Endodermal cell (in vitro differentiated cells): ENCODE measurements at regions not wholly inside any gene's neighbourhood (a gene's known extent, or its start where the extent isn't known, plus 50 kb on each side); places are given as distances from the start of the nearest gene placed in this dataset.

Experiments
- DNase-seq: peaks from one replicate; pipeline ENCODE4 v3.0.0-alpha.2; 2017
- H3K27ac ChIP-seq: 2 replicates; pipeline ENCODE4 v1.5.1; 2013; ENCODE audit warnings: mild to moderate bottlenecking, low read depth, low read length, moderate library complexity
- H3K27me3 ChIP-seq: 2 replicates; pipeline ENCODE4 v1.6.1; 2013; ENCODE audit warnings: mild to moderate bottlenecking, low read length, moderate library complexity; ENCODE audit not compliant: insufficient read depth, control insufficient read depth, poor library complexity, severe bottlenecking
- H3K36me3 ChIP-seq: 2 replicates; pipeline ENCODE4 v1.7.0; 2013; ENCODE audit warnings: mild to moderate bottlenecking, low read length, moderate library complexity; ENCODE audit not compliant: control insufficient read depth, insufficient read depth
- H3K4me1 ChIP-seq: one replicate; pipeline ENCODE4 v1.7.0; 2013; ENCODE audit warnings: low read length; ENCODE audit not compliant: control insufficient read depth, insufficient read depth
- H3K4me3 ChIP-seq: 2 replicates; pipeline ENCODE4 v1.5.1; 2013; ENCODE audit warnings: mild to moderate bottlenecking, low read length, moderate library complexity
- H3K9ac ChIP-seq: 2 replicates; pipeline ENCODE4 v1.6.1; 2013; ENCODE audit warnings: mild to moderate bottlenecking, low read length, moderate library complexity; ENCODE audit not compliant: poor library complexity, severe bottlenecking; ENCODE audit errors: extremely low read depth
- H3K9me3 ChIP-seq: 2 replicates; pipeline ENCODE4 v1.6.1; 2013; ENCODE audit warnings: mild to moderate bottlenecking, low read length, moderate library complexity; ENCODE audit not compliant: control insufficient read depth
- H3K27ac Mint-ChIP-seq: 2 replicates; pipeline ENCODE4 v1.8.0; 2020; ENCODE audit warnings: mixed read lengths
- H3K27me3 Mint-ChIP-seq: 2 replicates; pipeline ENCODE4 v1.8.0; 2021; ENCODE audit warnings: mild to moderate bottlenecking, mixed read lengths; ENCODE audit not compliant: insufficient read depth
- H3K36me3 Mint-ChIP-seq: 2 replicates; pipeline ENCODE4 v1.8.0; 2020; ENCODE audit warnings: low read depth, mixed read lengths
- H3K4me1 Mint-ChIP-seq: 2 replicates; pipeline ENCODE4 v1.8.0; 2020; ENCODE audit warnings: mixed read lengths
- H3K4me3 Mint-ChIP-seq: 2 replicates; pipeline ENCODE4 v1.8.0; 2020; ENCODE audit warnings: mild to moderate bottlenecking, moderate library complexity, mixed read lengths
- H3K9me3 Mint-ChIP-seq: 2 replicates; pipeline ENCODE4 v1.8.0; 2020; ENCODE audit warnings: mild to moderate bottlenecking, mixed read lengths
- WGBS, 2 experiments: methylation state at CpG; one replicate each; pipeline versions ENCODE4 v1.1.5 to v1.1.7; 2013; ENCODE audit warnings: missing lambda C conversion rate in 2 of 2, mixed read lengths in 1 of 2; ENCODE audit not compliant: insufficient coverage in 1 of 2, insufficient read length in 1 of 2; 5-methylcytosine and 5-hydroxymethylcytosine counted together
- TF ChIP-seq, protein P1 (sequence below): fragments of 200-600 bp; sonication (generic); conservative IDR thresholded peaks from 2 replicates; pipeline ENCODE4 v1.5.0; 2021; ENCODE audit warnings: antibody characterized with exemption, mild to moderate bottlenecking

DNA sequence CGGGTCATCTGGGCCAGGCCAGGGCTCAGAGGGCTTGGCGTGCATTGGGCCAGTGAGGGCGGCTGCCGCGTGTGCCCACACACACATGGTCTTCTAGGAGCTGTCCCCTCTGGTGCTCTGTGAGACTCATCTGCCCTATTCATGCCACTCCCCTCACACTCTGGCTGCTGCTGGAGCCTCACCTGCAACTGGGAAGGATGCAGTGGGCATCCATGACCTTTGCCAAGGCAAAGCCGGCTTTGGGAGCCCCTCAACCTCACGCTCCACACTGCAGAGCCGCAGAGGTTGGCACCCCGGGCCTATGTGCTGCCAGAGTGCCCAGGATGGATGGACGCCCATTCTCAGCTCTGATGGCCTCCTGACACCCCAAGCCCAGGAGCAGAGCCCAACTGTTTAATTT is 330.2 kb upstream of the SALL3 start:
- Histone ChIP-seq H3K9ac (no peak overlapping the region), H3K36me3 (no peaks in the 10 kb centered on the region), H3K4me1 (no peaks in the 10 kb centered on the region), H3K4me3 (no peak overlapping the region), H3K9me3 (peaks cover 3% of the 10 kb centered on the region), H3K27ac (no peak overlapping the region), H3K27me3 (no peaks in the 10 kb centered on the region)
- Mint-ChIP-seq H3K9me3 (peaks cover 31% of the 10 kb centered on the region), H3K36me3 (peaks cover 5% of the 10 kb centered on the region), H3K27ac (no peak overlapping the region), H3K27me3 (no peaks in the 10 kb centered on the region), H3K4me1 (no peaks in the 10 kb centered on the region), H3K4me3 (no peak overlapping the region)
- DNase-seq, result no peak
- TF ChIP-seq, protein P1, sequence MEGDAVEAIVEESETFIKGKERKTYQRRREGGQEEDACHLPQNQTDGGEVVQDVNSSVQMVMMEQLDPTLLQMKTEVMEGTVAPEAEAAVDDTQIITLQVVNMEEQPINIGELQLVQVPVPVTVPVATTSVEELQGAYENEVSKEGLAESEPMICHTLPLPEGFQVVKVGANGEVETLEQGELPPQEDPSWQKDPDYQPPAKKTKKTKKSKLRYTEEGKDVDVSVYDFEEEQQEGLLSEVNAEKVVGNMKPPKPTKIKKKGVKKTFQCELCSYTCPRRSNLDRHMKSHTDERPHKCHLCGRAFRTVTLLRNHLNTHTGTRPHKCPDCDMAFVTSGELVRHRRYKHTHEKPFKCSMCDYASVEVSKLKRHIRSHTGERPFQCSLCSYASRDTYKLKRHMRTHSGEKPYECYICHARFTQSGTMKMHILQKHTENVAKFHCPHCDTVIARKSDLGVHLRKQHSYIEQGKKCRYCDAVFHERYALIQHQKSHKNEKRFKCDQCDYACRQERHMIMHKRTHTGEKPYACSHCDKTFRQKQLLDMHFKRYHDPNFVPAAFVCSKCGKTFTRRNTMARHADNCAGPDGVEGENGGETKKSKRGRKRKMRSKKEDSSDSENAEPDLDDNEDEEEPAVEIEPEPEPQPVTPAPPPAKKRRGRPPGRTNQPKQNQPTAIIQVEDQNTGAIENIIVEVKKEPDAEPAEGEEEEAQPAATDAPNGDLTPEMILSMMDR, result no peak
- 88 to 95% methylated on average over 10 of the region's 10 CpGs for WGBS, 2 experiments

DNA sequence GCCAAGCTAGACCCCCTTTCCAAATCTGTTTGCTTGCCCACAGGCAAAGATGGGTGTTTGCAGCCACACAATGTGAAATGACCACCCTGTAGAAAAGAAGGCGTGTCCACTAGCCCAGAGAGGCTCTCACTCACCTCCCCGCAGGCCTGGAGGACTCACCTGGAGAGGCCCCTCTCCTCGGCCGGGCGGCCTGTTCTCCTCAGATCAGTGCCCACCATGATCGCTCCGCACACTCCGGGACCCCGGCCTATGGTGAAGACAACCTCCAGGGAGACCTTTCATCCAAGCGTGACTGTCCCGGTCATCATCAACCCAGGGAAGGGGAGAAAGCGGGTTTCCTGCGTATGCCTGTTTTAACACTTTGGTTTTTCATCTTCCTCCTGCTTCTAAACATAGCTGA is 328.7 kb upstream of the SALL3 start:
- Histone ChIP-seq H3K36me3 (no peaks in the 10 kb centered on the region), H3K9me3 (peaks cover 10% of the 10 kb centered on the region), H3K4me3 (no peak overlapping the region), H3K4me1 (no peaks in the 10 kb centered on the region), H3K27me3 (no peaks in the 10 kb centered on the region), H3K27ac (no peak overlapping the region), H3K9ac (no peak overlapping the region)
- Mint-ChIP-seq H3K36me3 (peaks cover 5% of the 10 kb centered on the region), H3K27ac (no peak overlapping the region), H3K4me1 (no peaks in the 10 kb centered on the region), H3K27me3 (no peaks in the 10 kb centered on the region), H3K9me3 (peaks cover 40% of the 10 kb centered on the region), H3K4me3 (no peak overlapping the region)
- TF ChIP-seq, protein P1, result no peak
- whole genome bisulfite sequencing, 2 experiments, result 93 to 94% methylated on average over 13 of the region's 13 CpGs
- no peak for DNase-seq

DNA sequence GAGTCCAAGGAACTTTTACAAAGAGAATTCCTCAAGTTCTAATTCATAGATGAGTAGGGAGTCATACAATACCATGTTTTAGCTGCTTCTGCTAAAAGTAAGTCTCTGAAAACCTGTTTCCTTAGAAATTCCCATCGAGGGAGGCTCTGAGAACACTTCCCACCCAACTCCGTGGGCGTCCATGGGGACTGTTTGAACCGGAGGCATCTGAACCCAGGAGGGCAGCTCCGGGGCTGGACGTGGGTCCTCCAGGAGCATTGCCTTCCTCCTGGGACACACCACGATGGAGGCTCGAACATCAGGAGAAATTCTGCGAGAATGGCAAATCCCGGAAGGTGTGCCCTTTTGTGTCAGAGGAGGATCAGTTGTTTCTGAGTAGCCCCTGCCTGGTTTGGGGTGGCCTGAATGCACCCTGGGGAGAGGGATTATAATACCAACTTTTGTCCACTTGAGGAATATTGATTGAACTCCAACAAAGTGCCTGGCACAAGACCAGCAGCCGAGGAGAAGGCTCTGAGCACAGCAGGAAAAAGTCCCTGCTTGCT is 327.5 kb upstream of the SALL3 start:
- 88 to 92% methylated on average over 7 to 11 of the region's 11 CpGs for WGBS, 2 experiments
- peaks cover 51% of the 10 kb centered on the region for H3K9me3 Mint-ChIP-seq

More for the DNA sequence above, 327.5 kb upstream of the SALL3 start:
- no peak overlapping the region for H3K4me3 ChIP-seq
- no peak for DNase-seq
- no peaks in the 10 kb centered on the region for H3K4me1 ChIP-seq
- Mint-ChIP-seq H3K36me3 (peaks cover 5% of the 10 kb centered on the region), H3K4me1 (no peaks in the 10 kb centered on the region), H3K4me3 (no peak overlapping the region), H3K27me3 (no peaks in the 10 kb centered on the region), H3K27ac (no peak overlapping the region)
- H3K36me3 ChIP-seq, result no peaks in the 10 kb centered on the region
- H3K9ac ChIP-seq, result no peak overlapping the region
- H3K27ac ChIP-seq, result no peak overlapping the region
- H3K27me3 ChIP-seq, result no peaks in the 10 kb centered on the region
- peaks cover 10% of the 10 kb centered on the region for H3K9me3 ChIP-seq
- TF ChIP-seq, protein P1, result no peak
